H1 (cell line): ENCODE measurements at regions not wholly inside any gene's neighbourhood (a gene's known extent, or its start where the extent isn't known, plus 50 kb on each side); places are given as distances from the start of the nearest gene placed in this dataset.

Experiments used
- CTCF ChIA-PET: fragments of 300-600 bp; sonication (Branson Sonifier 250); formaldehyde crosslinking; loops from one replicate; lab custom pipeline; 2021; ENCODE audit not compliant: partially characterized antibody; lab: Charles Lee
- POLR2A ChIA-PET: fragments of 300-600 bp; sonication (Branson Sonifier 250); formaldehyde crosslinking; loops from one replicate; lab custom pipeline; 2021; ENCODE audit warnings: inconsistent platforms; ENCODE audit not compliant: partially characterized antibody; lab: Charles Lee
- DNase-seq, 2 experiments: peaks; one replicate each; pipeline versions ENCODE4 v3.0.0 to v3.0.0-alpha.2; 2010 to 2022; ENCODE audit warnings: low spot score in 2 of 2, low read depth in 1 of 2, mixed read lengths in 1 of 2
- FAIRE-seq: peaks from 2 replicates; lab custom pipeline; 2011; peaks lifted over from hg19 to GRCh38; lab: Jason Lieb, UNC
- H2AFZ ChIP-seq: 2 replicates; pipeline ENCODE4 v1.8.1; 2012; ENCODE audit warnings: low read length, inconsistent platforms
- H2AK5ac ChIP-seq: 2 replicates; pipeline ENCODE4 v1.6.1; 2013; ENCODE audit warnings: low read depth, low read length
- H2BK120ac ChIP-seq: replicated peaks from 2 replicates; pipeline ENCODE3; 2013; ENCODE audit warnings: low read depth, low read length, inconsistent platforms
- H2BK12ac ChIP-seq: 2 replicates; pipeline ENCODE4 v1.6.1; 2013; ENCODE audit warnings: low read depth, low read length
- H2BK15ac ChIP-seq: 2 replicates; pipeline ENCODE4 v1.6.1; 2013; ENCODE audit warnings: low read length
- H2BK20ac ChIP-seq: 2 replicates; pipeline ENCODE4 v1.6.1; 2013; ENCODE audit warnings: low read length
- H2BK5ac ChIP-seq: 2 replicates; pipeline ENCODE4 v1.6.1; 2013; ENCODE audit warnings: low read depth, low read length
- H3K14ac ChIP-seq: 2 replicates; pipeline ENCODE4 v1.6.1; 2013; ENCODE audit warnings: inconsistent platforms; ENCODE audit not compliant: insufficient read length
- H3K18ac ChIP-seq: 2 replicates; pipeline ENCODE4 v1.6.1; 2013; ENCODE audit warnings: low read length; ENCODE audit errors: extremely low read depth
- H3K23ac ChIP-seq: 2 replicates; pipeline ENCODE4 v1.6.1; 2013; ENCODE audit warnings: inconsistent platforms; ENCODE audit not compliant: insufficient read length
- H3K23me2 ChIP-seq: 2 replicates; pipeline ENCODE4 v1.6.1; 2013; ENCODE audit warnings: low read depth, low read length
- H3K27ac ChIP-seq: 2 replicates; pipeline ENCODE4 v1.6.1; 2011; ENCODE audit warnings: low read depth, low read length, inconsistent platforms
- H3K27me3 ChIP-seq, 4 experiments: replicated peaks in 1 of 4; 1 replicate in 1 of 4; 2 replicates in 3 of 4; pipeline versions ENCODE4 v1.6.1 to v1.8.1; 2011 to 2013; ENCODE audit warnings: low read length in 3 of 4, mild to moderate bottlenecking in 3 of 4, inconsistent platforms in 2 of 4, mixed read lengths in 2 of 4, moderate library complexity in 1 of 4; ENCODE audit not compliant: control insufficient read depth in 3 of 4, insufficient read depth in 3 of 4; ENCODE audit errors: extremely low read depth in 1 of 4
- H3K36me3 ChIP-seq, 4 experiments: 2 replicates each; pipeline versions ENCODE4 v1.6.1 to v1.8.1; 2011 to 2013; ENCODE audit warnings: mild to moderate bottlenecking in 4 of 4, low read length in 3 of 4, moderate library complexity in 2 of 4, control low read depth in 1 of 4, inconsistent platforms in 1 of 4; ENCODE audit not compliant: insufficient read depth in 4 of 4, control insufficient read depth in 2 of 4
- H3K4ac ChIP-seq: replicated peaks from 2 replicates; pipeline ENCODE3; 2013; ENCODE audit warnings: low read length, low read depth, mixed read lengths, inconsistent platforms; ENCODE audit not compliant: insufficient read length
- H3K4me1 ChIP-seq, 4 experiments: replicated peaks in 1 of 4; 1 replicate in 1 of 4; 2 replicates in 3 of 4; pipeline versions ENCODE4 v1.6.1 to v1.8.1; 2011 to 2013; ENCODE audit warnings: low read length in 3 of 4, inconsistent platforms in 2 of 4, mixed read lengths in 1 of 4; ENCODE audit not compliant: insufficient read depth in 4 of 4, control insufficient read depth in 3 of 4
- H3K4me2 ChIP-seq, 2 experiments: 2 replicates each; pipeline versions ENCODE4 v1.6.1 to v1.8.1; 2011 to 2013; ENCODE audit warnings: low read depth in 2 of 2, low read length in 2 of 2, control low read depth in 1 of 2, inconsistent platforms in 1 of 2, mild to moderate bottlenecking in 1 of 2; ENCODE audit not compliant: insufficient read depth in 1 of 2
- H3K4me3 ChIP-seq, 4 experiments: fragments of 200-600, 300-600 bp in 1 of 4; sonication (generic), shearing (Covaris generic), sonication (Bioruptor Twin) in 1 of 4; 2 replicates each; pipeline versions ENCODE4 v1.5.1 to v1.8.1; 2011 to 2016; ENCODE audit warnings: low read length in 4 of 4, low read depth in 3 of 4, control low read depth in 2 of 4, inconsistent platforms in 2 of 4, mild to moderate bottlenecking in 2 of 4, mixed read lengths in 1 of 4, moderate library complexity in 1 of 4; ENCODE audit not compliant: insufficient read depth in 2 of 4; ENCODE audit errors: extremely low read depth in 1 of 4
- H3K56ac ChIP-seq: replicated peaks from 2 replicates; pipeline ENCODE3; 2013; ENCODE audit warnings: low read depth, mild to moderate bottlenecking, mixed read lengths, low read length, inconsistent platforms; ENCODE audit not compliant: insufficient read length
- H3K79me1 ChIP-seq: 2 replicates; pipeline ENCODE4 v1.6.1; 2013; ENCODE audit warnings: low read depth, low read length, control low read depth
- H3K79me2 ChIP-seq, 2 experiments: 2 replicates each; pipeline versions ENCODE4 v1.6.1 to v1.8.1; 2012 to 2013; ENCODE audit warnings: low read length in 2 of 2, mild to moderate bottlenecking in 2 of 2, inconsistent platforms in 1 of 2; ENCODE audit not compliant: insufficient read depth in 2 of 2, control insufficient read depth in 1 of 2
- H3K9ac ChIP-seq, 4 experiments: replicated peaks in 1 of 4; 1 replicate in 1 of 4; 2 replicates in 3 of 4; pipeline versions ENCODE4 v1.6.1 to v1.8.1; 2011 to 2013; ENCODE audit warnings: low read depth in 3 of 4, low read length in 3 of 4, control low read depth in 2 of 4, mild to moderate bottlenecking in 2 of 4, moderate library complexity in 2 of 4, inconsistent platforms in 1 of 4; ENCODE audit errors: extremely low read depth in 1 of 4
- H3K9me3 ChIP-seq, 2 experiments: 2 replicates each; pipeline versions ENCODE4 v1.6.1 to v1.8.1; 2012 to 2013; ENCODE audit warnings: mild to moderate bottlenecking in 2 of 2, moderate library complexity in 2 of 2, control low read depth in 1 of 2, inconsistent platforms in 1 of 2, low read depth in 1 of 2, low read length in 1 of 2, mixed read lengths in 1 of 2; ENCODE audit not compliant: insufficient read depth in 2 of 2
- H4K20me1 ChIP-seq, 2 experiments: replicated peaks in 1 of 2; 2 replicates each; pipeline versions ENCODE3 to v1.8.1; 2011 to 2013; ENCODE audit warnings: inconsistent platforms in 2 of 2, low read length in 2 of 2, mild to moderate bottlenecking in 1 of 2; ENCODE audit not compliant: insufficient read depth in 2 of 2, control insufficient read depth in 1 of 2
- H4K5ac ChIP-seq: 2 replicates; pipeline ENCODE4 v1.6.1; 2013; ENCODE audit warnings: low read length, low read depth, mixed read lengths, inconsistent platforms; ENCODE audit not compliant: insufficient read length
- H4K8ac ChIP-seq: 2 replicates; pipeline ENCODE4 v1.8.0; 2013; ENCODE audit warnings: mild to moderate bottlenecking, moderate library complexity, low read length, inconsistent platforms; ENCODE audit not compliant: insufficient read depth; ENCODE audit errors: extremely low read depth
- H4K91ac ChIP-seq: replicated peaks from 2 replicates; pipeline ENCODE3; 2013; ENCODE audit warnings: low read length, mixed read lengths, inconsistent platforms; ENCODE audit not compliant: insufficient read length
- CEBPB ChIP-seq: IDR thresholded peaks from 2 replicates; pipeline ENCODE4 v1.6.1; 2012; ENCODE audit warnings: low read depth, low read length
- CTBP2 ChIP-seq: IDR thresholded peaks from 2 replicates; pipeline ENCODE4 v1.7.0; 2011; ENCODE audit warnings: borderline replicate concordance, mild to moderate bottlenecking, moderate library complexity, mixed read lengths, low read length; ENCODE audit not compliant: insufficient read depth, insufficient read length
- E2F6 ChIP-seq: IDR thresholded peaks from 2 replicates; pipeline ENCODE4 v1.6.1; 2012; ENCODE audit warnings: inconsistent platforms
- FOSL1 ChIP-seq: IDR thresholded peaks from 2 replicates; pipeline ENCODE4 v1.6.1; 2011; ENCODE audit warnings: mild to moderate bottlenecking, low read depth, low read length, moderate library complexity; ENCODE audit not compliant: insufficient read depth
- NRF1 ChIP-seq: IDR thresholded peaks from 2 replicates; pipeline ENCODE4 v1.6.1; 2011; ENCODE audit warnings: mild to moderate bottlenecking, low read depth, low read length, improper control_type of control experiment
- SUZ12 ChIP-seq: fragments of 200-600 bp; sonication (generic); IDR thresholded peaks from 2 replicates; pipeline ENCODE4 v1.6.1; 2012; ENCODE audit warnings: mild to moderate bottlenecking, inconsistent platforms, low read length, moderate library complexity, mixed read lengths
- TAF7 ChIP-seq: optimal IDR thresholded peaks from 2 replicates; pipeline ENCODE3; 2011; ENCODE audit warnings: low read depth, mild to moderate bottlenecking, inconsistent platforms, low read length, moderate library complexity, borderline replicate concordance
- WGBS, 2 experiments: shearing (Covaris generic) in 1 of 2; methylation state at CpG; one replicate each; pipeline versions ENCODE4 v1.1.6 to v1.1.7; 2013 to 2015; ENCODE audit warnings: low lambda C conversion rate in 2 of 2, mixed read lengths in 2 of 2, inconsistent platforms in 1 of 2, low coverage in 1 of 2, missing lambda C conversion rate in 1 of 2; ENCODE audit not compliant: insufficient replicate concordance in 2 of 2, insufficient coverage in 1 of 2, insufficient read length in 1 of 2; ENCODE audit errors: extremely low coverage in 1 of 2, missing lambda C conversion rate in 1 of 2; 5-methylcytosine and 5-hydroxymethylcytosine counted together

GRCh38 chr21:16215193-16215592 lies 485.4 kb downstream of the USP25 start:
- FAIRE-seq, result no peak
- Histone ChIP-seq H2BK20ac (no peak overlapping the region), H4K8ac (no peak overlapping the region), H3K4me2 (no peak overlapping the region), H3K23ac (no peak overlapping the region), H4K5ac (no peak overlapping the region), H3K18ac (no peak overlapping the region), H3K27me3 (no peaks in the 10 kb centered on the region), H3K27ac (no peak overlapping the region), H3K79me1 (no peaks in the 10 kb centered on the region), H3K9me3 (no peaks in the 10 kb centered on the region), H3K23me2 (no peaks in the 10 kb centered on the region; the same call in 1 of the 2 replicates), H2AFZ (no peak overlapping the region), H2AK5ac (no peak overlapping the region), H2BK15ac (no peak overlapping the region), H3K14ac (no peak overlapping the region), H3K36me3 (no peaks in the 10 kb centered on the region), H3K56ac (no peak overlapping the region), H3K9ac (no peak overlapping the region), H4K91ac (no peak overlapping the region), H3K4me3 (no peak overlapping the region), H3K4me1 (no peaks in the 10 kb centered on the region), H2BK5ac (no peak overlapping the region), H2BK120ac (no peak overlapping the region), H2BK12ac (no peak overlapping the region), H4K20me1 (no peaks in the 10 kb centered on the region), H3K79me2 (no peaks in the 10 kb centered on the region), H3K4ac (no peak overlapping the region)
- CTCF ChIA-PET, result no interaction called here
- WGBS, 2 experiments, result 87% methylated on average over 2 of the region's 2 CpGs; no CpG with 5 or more reads in 1 of the 2 experiments
- POLR2A ChIA-PET, result no interaction called here
- DNase-seq, result no peak
- TF ChIP-seq SUZ12, result no peak
- no peak for TF ChIP-seq NRF1
- no peak for TF ChIP-seq TAF7
- TF ChIP-seq E2F6, result no peak
- no peak for TF ChIP-seq CTBP2
- no peak for TF ChIP-seq CEBPB
- TF ChIP-seq FOSL1, result no peak
